HS-5 (cell line): ENCODE measurements at regions not wholly inside any gene's neighbourhood (a gene's known extent, or its start where the extent isn't known, plus 50 kb on each side); places are given as distances from the start of the nearest gene placed in this dataset.

Experiments
- DNase-seq: peaks from one replicate; pipeline ENCODE4 v3.0.0-alpha.2; 2012; ENCODE audit warnings: low read depth

DNA sequence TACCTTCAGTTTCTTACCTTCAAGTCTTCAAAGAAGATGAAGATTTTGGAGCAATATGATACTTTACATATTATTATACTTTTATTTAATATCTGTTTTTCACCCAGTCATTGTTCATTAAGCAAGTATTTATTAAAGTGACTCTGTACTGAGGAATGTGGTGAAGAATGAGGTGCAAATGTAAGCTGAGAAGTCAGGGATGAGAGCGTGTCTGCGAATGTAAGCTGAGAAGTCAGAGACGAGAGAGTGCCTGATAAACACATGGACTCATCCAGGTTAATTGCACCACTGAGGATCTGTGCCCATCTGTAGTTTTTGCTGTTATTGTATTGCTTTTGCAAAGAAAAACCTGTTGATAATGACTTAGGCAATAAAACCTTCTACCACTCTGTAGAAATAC, 211.9 kb upstream of the FAR2 start:
- DNase-seq = no peak

DNA sequence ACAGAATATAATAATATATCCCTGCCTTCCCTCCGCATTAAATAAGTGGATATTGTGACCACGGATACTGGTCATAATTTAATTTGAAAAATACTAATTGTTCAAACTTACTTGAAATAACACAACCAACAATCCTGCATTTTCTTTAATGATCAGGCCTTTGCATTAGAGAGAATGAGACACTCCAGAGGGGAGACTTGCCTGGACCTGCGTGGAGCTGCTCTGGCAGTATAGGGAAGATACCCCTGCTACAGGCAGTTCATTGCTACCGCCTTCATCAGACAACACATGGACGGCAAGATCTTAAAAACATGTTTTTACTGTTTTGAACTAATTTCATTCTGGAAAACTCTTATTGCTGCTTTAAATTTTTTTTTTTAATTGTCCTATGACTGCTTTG, 211.0 kb upstream of the FAR2 start:
- no peak for DNase-seq

DNA sequence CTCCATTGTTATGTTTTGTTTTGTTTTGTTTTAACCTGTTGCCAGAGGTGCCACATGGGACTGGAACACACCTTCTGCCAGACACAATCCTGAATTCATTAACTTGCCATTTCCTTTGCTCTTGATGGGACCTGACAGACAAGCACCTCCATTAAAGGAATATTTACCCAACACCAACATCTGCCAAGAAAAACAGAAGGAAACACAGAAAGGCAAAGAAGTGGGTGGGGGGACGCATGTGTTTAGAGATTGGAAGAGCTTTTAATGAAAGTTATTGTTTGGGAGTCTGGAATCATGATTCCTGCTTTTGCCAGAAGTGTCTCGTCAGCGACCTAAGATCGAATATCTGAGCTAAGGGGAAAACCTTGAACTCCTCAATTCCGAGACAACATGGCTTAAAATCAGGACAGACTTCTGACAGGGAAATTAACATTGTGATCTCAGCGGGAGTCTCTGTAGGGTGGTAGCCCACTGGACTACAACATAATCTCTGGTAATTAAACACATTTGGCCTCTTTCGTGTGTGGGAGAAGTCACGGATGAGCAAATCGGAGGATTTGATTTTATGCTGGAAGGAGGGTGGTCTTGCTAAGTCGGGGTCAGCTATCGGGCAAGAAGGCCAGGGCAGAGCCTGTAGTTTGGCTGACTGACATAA, 210.4 kb upstream of the FAR2 start:
- no peak for DNase-seq

DNA sequence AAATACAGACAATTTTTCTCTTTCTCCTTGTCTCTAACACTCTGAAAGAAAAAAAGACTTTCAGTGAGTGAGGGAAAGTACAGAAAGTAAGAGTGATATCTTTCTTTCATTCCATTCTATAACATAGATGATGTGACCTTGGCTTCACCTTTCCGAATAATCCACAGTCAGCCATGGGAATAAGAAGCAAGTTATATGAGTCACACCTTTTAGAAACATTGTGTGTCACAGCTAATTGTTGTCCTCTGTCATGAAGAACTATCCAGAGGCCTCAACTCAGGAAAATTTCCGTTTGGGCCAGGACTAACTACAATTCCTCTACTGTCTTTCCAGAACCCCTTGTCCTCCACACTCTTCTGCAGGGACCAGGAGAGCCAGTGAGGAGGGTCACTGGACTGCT, 209.7 kb upstream of the FAR2 start:
- no peak for DNase-seq

DNA sequence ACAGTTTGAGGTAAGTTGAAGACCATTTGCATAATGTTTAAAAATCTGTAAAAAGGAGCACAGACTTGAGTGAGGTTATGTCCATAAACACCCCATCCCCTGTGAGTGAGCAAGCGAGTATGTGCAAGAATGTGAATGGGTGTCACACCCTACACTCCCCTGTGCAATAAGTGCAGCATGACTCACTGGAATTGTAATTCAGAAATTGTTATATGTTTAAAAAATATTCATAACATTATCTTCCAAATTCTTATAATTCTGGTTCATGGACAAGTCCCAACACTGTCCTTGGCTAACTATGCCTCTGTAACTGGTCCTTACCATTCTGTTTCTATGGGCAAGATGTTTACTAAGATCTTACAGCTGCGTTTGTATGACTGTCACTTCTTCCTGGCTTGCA, 207.8 kb upstream of the FAR2 start:
- no peak for DNase-seq

DNA sequence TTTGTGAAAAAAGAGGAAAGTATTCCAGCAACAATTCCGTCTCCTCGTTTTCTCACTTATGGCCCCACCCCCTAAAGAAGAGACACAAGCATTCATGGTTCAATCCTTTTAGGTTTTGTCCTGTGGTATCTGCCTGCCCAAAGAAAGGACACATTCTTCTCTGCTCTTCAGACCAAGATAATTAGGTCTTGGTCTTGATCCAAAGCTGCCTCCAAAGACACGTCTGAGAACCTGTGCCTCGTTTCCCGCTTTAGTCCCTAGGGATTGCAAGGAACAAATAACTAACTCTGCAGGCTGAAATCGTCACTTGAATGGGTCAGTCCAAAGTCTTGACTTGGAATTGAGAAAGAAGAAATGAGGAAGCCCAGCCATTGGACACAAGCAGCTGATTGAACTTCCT, 202.7 kb upstream of the FAR2 start:
- DNase-seq = no peak

DNA sequence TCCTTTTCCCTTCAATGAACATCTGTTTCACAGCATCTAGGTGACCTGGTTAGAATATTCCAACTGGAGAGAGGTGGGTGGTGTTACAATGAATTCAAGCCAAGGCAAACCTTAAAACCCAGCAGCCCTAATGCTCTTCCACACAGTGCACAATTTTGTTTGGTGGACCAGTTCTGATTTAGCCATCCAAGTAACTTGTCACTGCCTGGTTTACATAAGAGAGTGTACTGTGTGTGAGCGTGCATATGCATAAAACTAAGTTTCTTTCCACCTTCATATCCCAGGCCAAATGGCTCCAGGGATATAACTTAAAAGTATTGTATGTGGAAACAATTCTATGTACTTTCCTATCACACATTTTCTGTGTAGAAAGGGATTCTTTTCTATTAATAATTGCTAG, 200.4 kb upstream of the FAR2 start:
- DNase-seq = no peak

DNA sequence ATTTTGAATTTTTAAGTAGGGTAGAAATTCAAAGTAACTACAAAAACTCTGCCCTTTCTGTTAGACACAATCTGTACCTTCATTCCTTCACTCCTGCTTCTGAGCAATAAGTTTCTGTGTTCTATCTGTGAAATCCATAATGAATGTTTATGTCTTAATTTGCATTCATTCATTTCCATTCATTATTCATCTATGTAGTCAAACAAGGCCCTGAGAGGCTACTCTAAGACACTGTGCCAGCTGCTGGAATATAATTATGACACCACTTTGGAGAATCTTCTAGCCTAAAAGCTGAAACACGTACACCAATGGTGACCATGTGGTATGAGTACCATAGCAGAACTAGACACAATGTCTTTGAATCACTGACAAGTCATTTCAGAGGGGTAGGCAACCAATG, 199.9 kb upstream of the FAR2 start:
- no peak for DNase-seq

DNA sequence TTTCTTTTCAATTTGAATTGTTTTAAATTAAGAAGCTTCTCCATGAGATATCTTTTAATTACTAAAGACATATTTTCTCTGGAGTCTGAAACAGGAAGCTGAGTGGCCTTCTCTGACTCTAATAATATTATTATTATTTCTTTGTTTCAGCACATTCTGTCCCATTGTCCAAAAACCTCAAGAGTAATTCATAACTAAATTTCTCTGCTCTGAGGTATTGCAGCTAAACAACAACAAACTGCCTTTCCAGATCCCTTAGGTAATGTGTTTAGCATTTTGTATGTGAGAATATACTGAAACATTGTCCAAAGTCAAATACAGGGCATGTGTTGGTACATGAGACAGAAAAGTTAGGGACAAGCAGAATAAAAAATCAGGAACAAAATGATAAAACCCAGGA, 199.0 kb upstream of the FAR2 start:
- DNase-seq = no peak

DNA sequence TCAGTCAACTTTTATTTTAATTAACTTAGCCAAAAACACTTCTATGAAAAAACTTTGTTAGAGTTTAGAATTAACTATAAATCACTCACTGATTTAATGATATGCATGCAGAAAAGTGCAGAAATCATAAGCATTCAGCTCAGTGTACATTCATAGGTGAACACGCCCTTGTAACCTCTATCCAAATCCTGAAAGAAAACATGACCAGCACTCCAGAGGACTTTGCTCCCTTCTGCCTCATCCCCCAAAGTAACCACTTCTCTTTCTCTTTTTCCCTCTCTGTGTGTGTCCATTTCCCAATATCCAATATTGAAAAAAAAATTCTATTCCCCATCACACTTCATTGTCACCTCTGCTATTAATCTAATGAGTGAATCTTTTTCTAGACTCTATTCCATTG, 197.1 kb upstream of the FAR2 start:
- DNase-seq = no peak

DNA sequence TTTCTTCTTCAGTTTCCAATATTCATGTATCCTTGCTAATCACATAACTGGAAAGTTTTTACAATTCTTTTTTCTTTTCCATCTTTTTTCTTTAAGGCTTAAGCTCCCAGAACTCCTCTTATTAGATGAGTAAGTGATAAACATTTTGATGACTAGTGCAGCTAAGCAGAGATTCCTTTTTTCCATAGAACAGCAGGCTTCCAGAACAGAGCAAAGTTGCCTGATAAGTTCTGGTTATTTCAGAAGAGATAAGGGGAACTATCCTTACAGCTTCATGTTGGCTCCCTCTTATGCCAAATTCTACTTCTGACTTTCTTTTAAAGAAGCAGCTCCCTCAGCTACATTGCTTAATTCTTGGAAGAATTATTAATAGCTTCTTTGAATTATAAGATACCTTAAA, 194.7 kb upstream of the FAR2 start:
- DNase-seq = no peak

DNA sequence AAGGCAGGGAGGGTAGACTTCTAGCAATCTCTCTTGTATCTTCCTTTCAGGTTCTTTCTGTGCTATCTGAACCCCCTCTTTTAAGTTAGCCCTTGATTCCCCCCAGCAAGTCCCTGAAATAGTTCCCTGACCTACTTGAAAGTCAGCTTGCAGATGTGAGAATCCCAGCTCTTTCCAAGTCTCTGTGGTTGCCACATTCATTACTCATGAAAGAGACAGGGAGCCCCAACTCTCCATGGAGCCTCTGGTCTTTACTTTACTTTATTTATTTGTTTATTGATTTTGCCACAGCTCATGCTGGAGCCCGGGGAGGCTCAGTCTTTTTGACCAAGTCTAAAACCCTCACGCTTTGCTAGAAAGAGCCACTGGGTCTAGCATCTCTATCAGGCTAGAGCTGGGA, 193.6 kb upstream of the FAR2 start:
- no peak for DNase-seq

DNA sequence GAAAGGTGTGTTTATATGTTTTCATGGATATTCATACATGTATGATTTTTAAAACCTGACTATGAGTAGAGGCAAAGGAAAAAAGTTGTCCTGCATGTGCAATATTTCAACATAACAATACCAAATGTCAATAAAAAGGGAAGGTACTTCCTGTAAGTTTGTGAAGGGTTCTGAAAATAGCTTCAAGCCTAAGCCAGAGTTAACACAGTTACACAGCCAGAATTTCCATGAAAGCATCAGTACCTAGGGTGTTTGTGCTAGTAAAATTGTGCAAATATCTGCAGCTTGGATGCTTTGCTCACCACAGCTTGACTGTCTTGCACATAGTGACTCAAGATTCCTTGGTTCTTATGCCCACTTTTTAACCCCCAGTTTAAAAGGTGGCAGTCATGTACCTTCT, 193.1 kb upstream of the FAR2 start:
- DNase-seq = no peak

DNA sequence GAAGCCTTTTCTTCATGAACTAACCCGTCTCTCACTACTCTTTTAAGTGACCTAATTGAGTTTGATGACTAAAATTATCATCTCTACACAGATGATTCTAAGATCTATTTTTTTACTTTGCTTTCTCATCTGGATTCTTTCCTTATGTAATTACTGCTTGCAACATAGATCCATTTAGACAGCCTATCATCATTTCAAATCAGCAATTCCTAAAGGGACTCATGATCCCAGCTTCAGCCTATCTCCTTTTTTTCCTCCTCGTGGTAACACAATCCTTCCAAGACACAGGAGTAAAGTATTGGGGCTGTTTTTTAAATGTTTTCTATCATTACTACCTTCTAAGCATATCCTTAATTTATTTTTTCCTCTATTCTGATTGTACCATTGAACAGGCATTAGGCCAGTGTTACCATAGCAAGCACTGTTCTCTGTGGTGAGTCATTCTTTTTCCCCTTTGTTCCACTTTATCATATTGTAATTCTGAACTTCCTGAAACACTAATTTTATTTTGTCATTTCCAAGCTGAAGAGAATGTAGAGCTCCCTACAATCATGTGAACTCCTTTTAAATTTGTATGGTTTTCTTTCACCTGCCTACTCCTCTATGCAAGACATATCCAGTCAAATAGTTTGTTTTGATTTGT, 190.4 kb upstream of the FAR2 start:
- no peak for DNase-seq

DNA sequence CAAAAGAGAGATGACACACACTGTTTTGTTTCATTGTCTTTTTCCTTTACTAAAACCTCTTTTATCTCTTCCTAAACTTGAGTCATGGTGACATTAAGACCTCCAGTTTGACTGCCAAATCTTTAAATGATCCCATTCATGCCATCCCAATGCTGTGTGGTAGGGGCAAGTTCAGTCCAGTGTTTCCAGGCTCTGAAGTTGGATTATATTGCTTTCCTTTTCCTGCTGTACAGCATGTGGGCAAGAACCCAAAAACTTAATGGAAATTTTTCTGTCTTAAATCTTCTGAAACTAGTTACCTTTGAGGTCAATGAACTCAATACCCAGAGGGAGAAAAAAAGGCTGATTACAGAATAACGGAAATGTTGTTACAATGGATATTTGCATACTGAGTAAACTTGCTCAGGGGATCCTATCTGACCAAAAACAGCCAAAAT, 187.1 kb upstream of the FAR2 start:
- peak; percentile 63 for DNase-seq

DNA sequence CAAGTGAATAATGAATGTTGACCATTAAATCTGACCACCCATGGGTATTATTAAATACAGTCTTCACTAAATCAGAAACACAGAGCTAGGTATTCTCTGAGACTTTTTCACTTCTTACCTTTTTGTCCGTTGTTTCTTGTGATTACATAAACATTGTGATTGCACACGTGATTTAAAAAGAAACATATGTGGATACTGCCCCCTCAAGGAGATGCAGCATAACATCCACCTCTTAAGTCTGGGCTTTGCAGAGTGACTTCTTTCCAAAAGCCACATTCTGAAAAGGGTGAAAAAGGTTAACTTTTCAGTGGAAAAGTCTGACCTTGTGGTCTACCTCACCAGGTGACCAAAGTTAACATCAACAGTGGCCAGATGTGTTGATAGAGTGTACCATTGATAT, 185.5 kb upstream of the FAR2 start:
- no peak for DNase-seq

DNA sequence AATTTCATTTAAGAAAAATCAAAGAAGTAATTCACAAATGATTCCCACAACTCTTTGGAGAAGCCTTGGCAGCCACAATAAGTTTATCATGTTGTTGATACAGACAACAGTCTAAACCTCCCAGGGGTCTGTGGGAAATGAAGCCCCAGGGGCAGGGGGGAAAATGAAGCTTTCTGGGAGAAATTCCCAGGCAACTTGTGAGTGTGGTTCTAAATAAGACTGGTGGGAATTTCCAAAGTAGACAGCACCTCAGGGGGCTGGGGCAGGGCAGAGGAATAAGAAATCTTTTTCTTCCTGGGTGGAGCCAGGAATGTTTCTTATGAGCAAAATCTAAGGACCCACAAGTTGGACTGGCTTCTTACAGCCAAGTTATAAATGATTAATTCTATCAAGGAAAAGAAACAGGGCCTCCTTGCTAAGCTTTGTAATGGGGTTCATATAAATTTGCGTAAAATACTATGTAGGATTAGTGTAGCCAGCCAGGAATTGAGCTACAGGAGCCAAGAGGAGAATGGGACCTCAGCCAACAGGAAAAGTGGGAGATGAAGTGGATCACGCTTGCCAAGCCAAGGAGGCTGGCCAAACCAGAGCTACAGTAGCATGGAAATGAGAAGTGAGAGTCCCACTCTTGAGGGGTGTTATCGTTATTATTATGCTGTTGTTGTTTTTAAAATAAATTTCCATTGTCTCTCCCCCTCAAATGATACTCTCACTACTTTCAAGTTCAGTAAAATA, 182.9 kb upstream of the FAR2 start:
- DNase-seq = no peak

DNA sequence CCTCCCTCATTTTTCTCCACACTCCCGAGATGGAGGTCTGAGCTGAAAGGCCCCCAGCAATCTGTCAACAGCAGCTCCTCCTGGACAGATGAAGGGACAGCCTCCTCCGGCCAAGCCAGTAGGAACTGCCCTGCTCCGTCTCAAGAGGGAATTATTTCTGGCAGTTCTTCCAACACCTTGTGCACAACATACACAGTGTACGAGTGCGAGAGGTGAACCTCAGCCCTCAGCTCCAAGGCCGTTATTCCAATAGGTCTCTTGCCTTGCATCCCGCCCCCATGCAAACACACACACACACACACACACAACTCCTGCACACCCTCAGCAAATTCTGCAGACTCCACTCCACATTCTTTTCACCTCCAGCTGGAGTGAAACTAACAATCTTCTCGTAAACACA, 181.7 kb upstream of the FAR2 start:
- no peak for DNase-seq

DNA sequence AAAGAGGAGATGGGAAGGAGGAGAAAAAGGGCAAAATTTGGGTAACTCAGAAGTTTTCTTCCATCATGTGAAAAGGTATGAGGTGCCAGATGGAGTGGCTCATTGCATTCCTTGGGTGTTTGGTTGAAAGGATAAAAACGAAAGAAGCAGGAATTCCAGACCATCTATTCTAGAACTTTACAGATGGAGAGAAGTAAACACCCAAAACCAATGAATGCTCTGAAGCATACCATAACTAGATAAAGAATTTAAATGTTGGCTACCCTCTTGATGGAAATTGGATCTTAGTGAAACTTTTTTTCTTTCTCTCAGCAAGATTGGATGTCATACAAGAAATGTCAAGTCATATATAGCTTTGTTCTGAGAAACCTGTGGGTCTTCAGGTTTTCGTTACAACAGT, 175.6 kb upstream of the FAR2 start:
- DNase-seq = no peak

DNA sequence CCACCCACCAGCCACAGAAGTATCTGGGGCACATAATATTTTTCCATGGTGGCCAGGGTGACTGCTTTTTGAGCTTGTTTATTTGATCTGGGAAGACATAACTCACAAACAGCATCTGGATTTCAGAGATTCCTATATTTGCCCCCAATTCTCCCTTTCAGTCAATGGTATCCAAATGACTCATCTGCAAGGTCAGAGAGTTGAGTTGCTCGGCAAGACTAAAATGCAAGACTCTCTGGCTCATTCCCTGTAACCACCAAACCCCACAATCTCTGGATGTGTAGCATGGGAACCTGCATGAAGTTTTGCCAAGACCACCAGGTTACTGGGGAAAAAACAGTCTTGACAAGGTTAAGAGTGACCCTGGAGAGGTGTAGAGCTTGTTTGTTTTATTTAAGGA, 174.9 kb upstream of the FAR2 start:
- DNase-seq = no peak

DNA sequence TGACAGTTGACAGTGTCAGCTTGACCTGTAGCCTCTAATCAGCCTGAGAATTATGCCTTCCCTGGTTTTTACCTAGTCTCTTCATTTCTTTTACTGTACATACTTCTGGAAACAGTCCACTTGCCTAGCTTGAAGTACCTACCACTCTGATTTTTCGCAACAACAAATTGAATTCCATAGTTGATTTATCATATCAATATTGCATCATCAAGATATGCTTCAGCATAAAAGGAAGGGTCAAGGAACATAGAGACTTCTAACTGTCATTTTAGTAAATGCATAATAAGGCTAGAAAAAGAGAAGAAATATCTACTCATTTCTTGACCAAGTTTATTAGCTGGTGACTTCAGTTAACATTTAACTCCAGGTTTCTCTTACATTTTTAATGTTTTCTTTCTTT, 174.2 kb upstream of the FAR2 start:
- no peak for DNase-seq

DNA sequence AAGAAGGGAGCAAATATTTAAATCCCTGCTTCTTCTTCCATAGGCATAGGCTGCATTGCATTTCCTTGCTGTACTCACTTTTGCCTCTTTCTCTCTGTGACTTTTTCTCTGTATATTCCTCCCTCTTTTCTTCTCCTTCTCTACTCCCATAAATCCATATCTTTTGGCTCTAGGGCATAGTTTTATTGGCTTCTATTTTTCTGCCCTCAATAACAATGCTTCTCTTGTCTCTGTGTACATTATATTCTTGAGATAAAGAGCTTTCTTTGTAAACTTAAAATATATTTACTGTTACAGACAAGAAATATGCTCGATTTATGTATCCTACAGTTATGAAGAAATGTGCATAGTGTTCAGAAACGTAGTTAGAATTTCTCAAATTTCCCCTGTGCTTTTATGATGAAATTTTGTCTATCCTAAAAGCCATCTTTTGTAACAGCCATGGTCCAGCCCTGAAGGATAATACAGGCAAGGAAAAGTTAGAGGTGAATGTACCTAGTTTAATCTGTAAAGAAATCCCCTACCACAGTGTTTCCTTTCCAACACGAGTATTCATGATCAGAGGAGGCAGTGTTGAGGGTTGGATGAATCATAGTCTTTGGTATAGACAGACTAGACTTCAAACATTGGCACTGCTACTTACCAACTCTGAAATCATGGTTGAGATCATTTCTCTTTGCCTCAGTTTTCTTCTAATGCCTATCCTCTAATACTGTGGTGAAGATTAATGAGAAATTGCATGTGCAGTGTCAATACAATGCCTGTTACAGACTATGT, 173.3 kb upstream of the FAR2 start:
- no peak for DNase-seq

DNA sequence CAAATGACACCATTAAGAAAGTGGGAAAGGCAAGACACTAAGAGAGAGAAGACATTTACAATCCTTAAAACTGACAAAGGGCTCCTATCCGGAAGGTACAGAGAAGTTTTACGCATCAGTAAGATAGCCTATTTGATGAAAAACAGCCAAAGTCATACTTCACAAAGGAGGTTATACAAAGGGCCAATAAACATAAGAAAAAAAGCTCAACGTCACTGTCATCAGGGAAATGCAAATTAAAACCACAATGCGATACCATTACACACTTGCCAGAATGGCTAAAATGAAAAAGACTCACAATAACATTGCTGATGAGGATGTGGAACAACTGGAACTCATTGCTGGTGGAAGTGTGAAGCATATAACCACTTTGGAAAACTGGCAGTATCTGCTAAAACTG, 168.6 kb upstream of the FAR2 start:
- no peak for DNase-seq
